Right cardiac atrium (tissue), 5 donors: ENCODE measurements at regions not wholly inside any gene's neighbourhood (a gene's known extent, or its start where the extent isn't known, plus 50 kb on each side); places are given as distances from the start of the nearest gene placed in this dataset.
A peak's percentile ranks its signal among the peaks of the same experiment; 100 is the strongest.
"Not testable (repeated sequence)": the region's sequence is repeated elsewhere in the genome, so short reads cannot be mapped to it uniquely, and the experiment has no call there.

Experiments used
- ATAC-seq, 2 donors: fragments of 200-7000 bp; cut with Tn5 transposase; one replicate each; pipeline versions ENCODE4 v1.8.0 to v1.9.1; 2020; ENCODE audit warnings: moderate library complexity in 2 of 2, mild to moderate bottlenecking in 1 of 2
- DNase-seq, 3 donors: peaks; one replicate each; pipeline ENCODE4 v3.0.0-alpha.2; 2020
- H3K27ac ChIP-seq: one replicate; pipeline ENCODE4 v1.5.1; 2013; ENCODE audit warnings: mild to moderate bottlenecking, low read length, control low read depth, moderate library complexity
- H3K27me3 ChIP-seq: one replicate; pipeline ENCODE4 v1.6.1; 2013; ENCODE audit not compliant: control insufficient read depth, insufficient read depth
- H3K4me1 ChIP-seq: one replicate; pipeline ENCODE4 v1.6.1; 2013; ENCODE audit warnings: low read length; ENCODE audit not compliant: control insufficient read depth, insufficient read depth
- H3K4me3 ChIP-seq: one replicate; pipeline ENCODE4 v1.5.1; 2013; ENCODE audit warnings: low read length, control low read depth
- H3K9me3 ChIP-seq: one replicate; pipeline ENCODE4 v1.6.1; 2013; ENCODE audit warnings: low read length; ENCODE audit not compliant: control insufficient read depth
- WGBS: extraction: QIAGEN DNeasy Blood & Tissue Kit; methylation state at CpG from one replicate; pipeline ENCODE4 v1.1.7; 2013; 5-methylcytosine and 5-hydroxymethylcytosine counted together
- intact Hi-C, 4 donors: fragments of 100-400 bp; cut with DNase I; formaldehyde crosslinking; loops; one replicate each; pipeline versions ENCODE4 v1.11.0 to v1.14.0; 2022 to 2023
- donor health status: healthy with polysubstance abuse.
- donor health status: DM: no; HTN: yes; CAD: no.
- donor health status: DM: no; HTN: no; CAD: no.
- donor health status: DM: no; HTN: yes; CAD: no; lungs with severe emphysema.
- donor health status: DM: yes; HTN: yes; CAD: no.

DNA sequence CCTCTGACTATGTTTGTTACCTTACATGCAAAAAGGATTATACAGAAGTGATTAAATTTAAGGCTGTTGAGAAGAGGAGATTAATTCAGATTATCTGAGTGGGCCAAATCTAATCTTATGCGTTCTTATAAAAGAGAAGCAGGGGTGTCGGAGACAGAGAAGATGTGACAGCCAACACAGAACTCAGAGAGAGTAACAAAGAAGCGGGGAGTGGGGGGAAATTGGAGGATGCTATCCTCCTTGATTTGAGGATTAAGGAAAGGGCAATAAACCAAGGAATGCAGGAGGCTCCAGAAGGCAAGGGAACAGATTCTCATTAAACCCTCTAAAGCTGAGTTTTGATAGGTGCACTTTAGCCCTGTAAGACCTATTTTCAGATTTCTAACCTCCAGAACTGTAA is 291.3 kb upstream of the REG3G start:
- no peaks in the 10 kb centered on the region for H3K27me3 ChIP-seq
- intact Hi-C loops = no loop called here
- H3K27ac ChIP-seq = no peak overlapping the region
- H3K4me1 ChIP-seq = no peaks in the 10 kb centered on the region
- no peak overlapping the region for H3K4me3 ChIP-seq
- ATAC-seq = no peak
- WGBS = 71% methylated on average over 3 of the region's 3 CpGs
- no peak for DNase-seq
- H3K9me3 ChIP-seq = no peaks in the 10 kb centered on the region

DNA sequence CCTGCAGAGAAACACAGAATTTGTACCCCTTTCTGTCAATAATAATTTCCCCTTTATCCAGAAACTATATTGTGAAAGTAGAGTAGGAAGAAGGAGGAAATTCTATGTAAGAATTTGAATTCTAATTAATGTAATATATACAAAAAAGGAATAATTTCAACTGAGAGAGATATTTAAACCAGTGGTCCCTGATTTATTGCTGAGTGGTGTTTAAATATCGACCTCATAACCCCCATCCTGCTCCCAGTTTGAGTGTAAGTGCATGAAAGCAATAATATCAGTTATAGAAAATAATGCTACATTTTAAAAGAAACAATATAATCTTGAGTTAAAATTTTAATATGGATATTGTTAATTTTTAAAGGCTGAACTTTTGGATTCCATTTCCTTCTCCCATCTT is 286.2 kb upstream of the REG3G start:
- no peak overlapping the region for H3K4me3 ChIP-seq
- DNase-seq = no peak
- no peaks in the 10 kb centered on the region for H3K27me3 ChIP-seq
- no peaks in the 10 kb centered on the region for H3K9me3 ChIP-seq
- H3K4me1 ChIP-seq = no peaks in the 10 kb centered on the region
- intact Hi-C loops = no loop called here
- ATAC-seq = no peak
- no peak overlapping the region for H3K27ac ChIP-seq
- WGBS = 65% methylated on average over 1 of the region's 1 CpG

DNA sequence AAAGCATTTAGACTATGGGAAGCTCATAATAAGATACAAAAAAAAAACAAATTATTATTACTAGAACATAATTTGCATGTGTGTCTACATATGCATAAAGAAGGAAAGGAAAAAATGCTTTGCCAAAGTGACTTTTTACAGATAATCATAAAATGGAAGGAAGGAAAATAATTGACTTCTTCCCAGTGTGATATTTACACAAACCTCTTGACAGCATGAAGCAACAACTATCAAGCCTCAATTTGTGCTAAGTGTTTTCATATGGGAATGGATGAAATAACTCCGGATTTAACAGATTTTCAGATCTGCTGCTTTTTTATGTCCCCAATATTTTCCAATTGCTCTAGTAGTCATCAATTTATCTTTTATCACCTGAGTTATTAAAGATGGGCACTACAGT is 275.9 kb upstream of the REG3G start:
- intact Hi-C loops = no loop called here
- H3K4me3 ChIP-seq = no peak overlapping the region
- H3K4me1 ChIP-seq = no peaks in the 10 kb centered on the region
- no peak for DNase-seq
- 0% methylated on average over 1 of the region's 1 CpG for WGBS
- H3K9me3 ChIP-seq = no peaks in the 10 kb centered on the region
- no peaks in the 10 kb centered on the region for H3K27me3 ChIP-seq
- no peak overlapping the region for H3K27ac ChIP-seq
- ATAC-seq = no peak

- ATAC-seq = no peak
Measured at GRCh38 chr2:78750219-78750618, 275.3 kb upstream of the REG3G start.

DNA sequence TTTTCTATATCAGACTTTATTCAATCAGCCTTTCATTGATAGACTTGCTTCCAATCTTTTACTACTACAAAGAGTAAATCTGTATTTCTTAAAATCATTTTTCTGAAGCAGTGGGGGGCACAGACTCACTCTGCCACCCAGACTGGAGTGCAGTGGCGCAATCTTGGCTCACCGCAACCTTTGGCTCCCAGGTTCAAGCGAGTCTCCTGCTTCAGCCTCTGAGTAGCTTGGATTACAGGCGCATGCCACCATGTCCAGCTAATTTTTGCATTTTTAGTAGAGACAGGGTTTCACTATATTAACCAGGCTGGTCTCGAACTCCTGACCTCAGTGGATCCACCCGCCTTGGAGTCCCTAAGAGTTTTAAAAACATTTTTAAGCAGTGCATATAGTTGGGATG is 270.6 kb upstream of the REG3G start:
- no peaks in the 10 kb centered on the region for H3K27me3 ChIP-seq
- H3K27ac ChIP-seq = no peak overlapping the region
- intact Hi-C loops = no loop called here
- H3K9me3 ChIP-seq = no peaks in the 10 kb centered on the region
- H3K4me3 ChIP-seq = no peak overlapping the region
- peak in 1 of 3 donors; percentile 6 for DNase-seq
- WGBS = 84% methylated on average over 6 of the region's 6 CpGs
- no peaks in the 10 kb centered on the region for H3K4me1 ChIP-seq
- no peak for ATAC-seq

More at GRCh38 chr2:78750219-78750618, 275.3 kb upstream of the REG3G start:
- Histone ChIP-seq H3K4me1 (no peaks in the 10 kb centered on the region), H3K9me3 (no peaks in the 10 kb centered on the region), H3K27me3 (no peaks in the 10 kb centered on the region), H3K4me3 (no peak overlapping the region), H3K27ac (no peak overlapping the region)
- DNase-seq = no peak
- intact Hi-C loops = no loop called here
- WGBS = 65% methylated on average over 2 of the region's 2 CpGs

- no peak overlapping the region for H3K27ac ChIP-seq
- DNase-seq (no peak), ATAC-seq (no peak)
- no peaks in the 10 kb centered on the region for H3K9me3 ChIP-seq
- intact Hi-C loops = no loop called here
- no peak overlapping the region for H3K4me3 ChIP-seq
- no peaks in the 10 kb centered on the region for H3K4me1 ChIP-seq
- H3K27me3 ChIP-seq = no peaks in the 10 kb centered on the region
- WGBS = 57% methylated on average over 1 of the region's 1 CpG
Measured at GRCh38 chr2:78757191-78757590, 268.3 kb upstream of the REG3G start.

GRCh38 chr2:78757640-78758039 is 267.9 kb upstream of the REG3G start:
- H3K4me1 ChIP-seq = no peaks in the 10 kb centered on the region
- no peak for ATAC-seq
- intact Hi-C loops = no loop called here

DNA sequence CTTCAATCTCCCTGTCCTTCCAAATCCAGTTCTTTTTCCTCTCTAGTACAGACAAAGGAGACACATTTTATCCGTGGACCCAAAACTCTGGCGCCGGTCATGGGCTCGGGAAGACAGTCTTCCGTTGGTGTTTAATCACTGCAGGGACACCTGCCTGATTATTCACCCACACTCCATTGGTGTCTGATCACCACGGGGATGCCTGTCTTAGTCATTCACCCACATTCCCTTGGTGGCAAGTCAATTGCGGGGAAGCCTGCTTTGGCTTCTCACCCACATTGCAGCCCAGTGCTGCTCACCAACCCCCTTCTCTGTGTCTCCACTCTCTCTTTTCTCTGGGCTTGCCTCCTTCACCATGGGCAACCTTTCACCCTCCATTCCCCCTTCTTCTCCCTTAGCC is 266.7 kb upstream of the REG3G start:
- ATAC-seq, H3K4me3 ChIP-seq, H3K4me1 ChIP-seq, H3K27ac ChIP-seq, DNase-seq, H3K9me3 ChIP-seq, intact Hi-C loops, H3K27me3 ChIP-seq: not testable (repeated sequence)
- WGBS = 93% methylated on average over 7 of the region's 7 CpGs

More at GRCh38 chr2:78757640-78758039, 267.9 kb upstream of the REG3G start:
- no peak for DNase-seq
- no peaks in the 10 kb centered on the region for H3K27me3 ChIP-seq
- no peaks in the 10 kb centered on the region for H3K9me3 ChIP-seq
- H3K4me3 ChIP-seq = no peak overlapping the region
- no peak overlapping the region for H3K27ac ChIP-seq
- 85% methylated on average over 1 of the region's 1 CpG for WGBS

DNA sequence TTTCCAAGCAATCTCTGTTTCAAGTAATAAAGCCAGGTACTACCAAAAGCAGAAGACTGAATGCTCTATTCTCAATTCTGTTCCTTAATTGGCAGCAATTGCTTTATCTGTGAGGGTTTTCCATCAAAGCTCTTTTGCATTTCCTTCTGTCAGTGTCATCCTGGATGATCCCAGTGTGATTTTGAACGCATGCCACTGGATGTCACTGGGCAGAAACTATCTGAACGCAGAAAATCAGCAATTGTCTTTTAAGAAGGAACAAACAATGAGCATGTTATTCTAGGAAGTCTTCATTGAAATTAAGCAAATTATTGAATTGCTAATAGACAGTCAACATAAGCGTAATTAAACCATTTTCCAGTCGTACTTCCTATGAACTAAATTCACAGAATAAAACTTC is 259.0 kb upstream of the REG3G start:
- Histone ChIP-seq H3K4me3 (no peak overlapping the region), H3K27ac (no peak overlapping the region), H3K9me3 (no peaks in the 10 kb centered on the region), H3K4me1 (no peaks in the 10 kb centered on the region), H3K27me3 (no peaks in the 10 kb centered on the region)
- intact Hi-C loops = no loop called here
- ATAC-seq (no peak), DNase-seq (no peak)
- 71% methylated on average over 4 of the region's 4 CpGs for WGBS

DNA sequence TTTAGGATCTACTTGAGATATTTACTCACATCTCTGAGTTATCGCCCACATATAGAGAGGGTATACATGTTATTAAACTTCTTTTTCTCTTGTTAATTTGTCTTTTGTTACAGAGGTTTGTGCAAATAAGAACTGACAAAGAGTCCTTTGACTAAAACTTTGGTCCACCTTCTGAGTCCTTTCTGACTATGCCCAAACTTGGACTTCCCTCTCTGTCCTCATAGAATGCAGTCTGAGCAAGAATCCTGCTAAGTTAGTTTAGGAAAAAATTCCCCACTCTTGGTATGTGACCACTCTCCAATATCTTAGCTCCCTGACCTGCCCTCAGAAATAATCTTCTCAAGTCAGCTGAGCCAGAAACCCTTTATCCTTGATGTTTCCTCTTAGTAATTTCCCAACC is 257.5 kb upstream of the REG3G start:
- H3K27ac ChIP-seq = no peak overlapping the region
- ATAC-seq (no peak), DNase-seq (no peak)
- 82% methylated on average over 1 of the region's 1 CpG for WGBS
- intact Hi-C loops = no loop called here
- no peaks in the 10 kb centered on the region for H3K4me1 ChIP-seq
- no peaks in the 10 kb centered on the region for H3K27me3 ChIP-seq
- no peaks in the 10 kb centered on the region for H3K9me3 ChIP-seq
- H3K4me3 ChIP-seq = no peak overlapping the region

DNA sequence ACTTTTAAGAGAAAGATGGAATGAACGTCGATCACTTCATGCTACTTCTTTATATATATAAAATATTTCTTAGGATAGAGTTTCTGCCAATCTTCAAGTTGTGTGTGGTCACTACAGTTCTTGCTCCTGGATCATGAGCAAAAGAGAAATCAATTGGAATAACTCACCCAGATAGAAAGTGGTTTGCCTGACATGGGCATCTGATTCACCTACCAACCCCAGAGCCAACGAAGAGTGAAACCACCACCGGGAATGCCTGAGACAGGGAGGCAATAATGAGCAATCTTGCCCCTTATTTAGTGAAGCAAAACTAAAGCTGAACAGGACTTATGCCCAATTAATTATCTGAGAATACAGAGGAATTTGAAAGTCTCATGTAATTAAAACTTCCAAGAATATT is 250.2 kb upstream of the REG3G start:
- Histone ChIP-seq H3K27ac (no peak overlapping the region), H3K4me3 (no peak overlapping the region), H3K9me3 (no peaks in the 10 kb centered on the region), H3K4me1 (no peaks in the 10 kb centered on the region), H3K27me3 (no peaks in the 10 kb centered on the region)
- no peak for DNase-seq
- intact Hi-C loops = no loop called here
- no peak for ATAC-seq
- WGBS = 89% methylated on average over 4 of the region's 4 CpGs

DNA sequence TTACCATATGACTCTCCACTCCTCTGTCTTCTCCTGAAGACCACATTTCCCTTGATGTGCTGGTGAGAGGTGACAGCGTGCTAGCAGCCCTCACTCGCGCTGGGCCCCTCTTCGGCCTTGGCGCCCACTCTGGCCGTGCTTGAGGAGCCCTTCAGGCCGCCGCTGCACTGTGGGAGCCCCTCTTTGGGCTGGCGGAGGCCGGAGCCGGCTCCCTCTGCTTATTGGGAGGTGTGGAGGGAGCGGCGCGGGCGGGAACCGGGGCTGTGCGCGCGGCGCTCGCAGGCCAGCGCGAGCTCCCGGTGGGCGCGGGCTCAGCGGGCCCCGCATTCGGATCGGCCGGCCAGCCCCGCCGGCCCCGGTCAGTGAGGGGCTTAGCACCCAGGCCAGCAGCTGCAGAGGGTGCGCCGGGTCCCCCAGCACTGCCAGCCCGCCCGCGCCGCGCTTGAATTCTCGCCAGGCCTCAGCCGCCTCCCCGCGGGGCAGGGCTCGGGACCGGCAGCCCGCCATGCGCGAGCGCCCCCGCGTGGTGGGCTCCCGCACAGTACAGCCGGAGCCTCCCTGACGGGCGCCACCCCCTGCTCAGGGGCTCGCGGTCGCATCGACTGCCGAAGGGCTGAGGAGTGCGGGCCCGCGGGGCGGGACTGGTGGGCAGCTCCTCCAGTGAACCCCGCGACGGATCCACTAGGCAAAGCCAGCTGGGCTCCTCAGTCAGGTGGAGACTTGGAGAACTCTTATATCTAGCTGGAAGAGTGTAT is 246.6 kb upstream of the REG3G start:
- DNase-seq (peak in 2 of 3 donors; percentile 20 to 49), ATAC-seq (no peak)
- no peak overlapping the region for H3K4me3 ChIP-seq
- H3K4me1 ChIP-seq = no peaks in the 10 kb centered on the region
- no peaks in the 10 kb centered on the region for H3K9me3 ChIP-seq
- no peaks in the 10 kb centered on the region for H3K27me3 ChIP-seq
- no peak overlapping the region for H3K27ac ChIP-seq
- WGBS = 94% methylated on average over 69 of the region's 69 CpGs
- intact Hi-C loops = no loop called here
